Mucosa of descending colon (tissue), 3 donors: ENCODE measurements at regions not wholly inside any gene's neighbourhood (a gene's known extent, or its start where the extent isn't known, plus 50 kb on each side); places are given as distances from the start of the nearest gene placed in this dataset.

Experiments
- ATAC-seq: fragments of 200-7000 bp; cut with Tn5 transposase; one replicate; pipeline ENCODE4 v1.9.1; 2020; ENCODE audit warnings: mild to moderate bottlenecking, moderate library complexity
- DNase-seq, 3 donors: peaks; one replicate each; pipeline ENCODE4 v3.0.0-alpha.2; 2020
- H3K36me3 ChIP-seq: fragments of 200-600 bp; one replicate; pipeline ENCODE4 v1.8.0; 2021; ENCODE audit warnings: low read depth, mild to moderate bottlenecking
- H3K4me1 ChIP-seq: fragments of 200-600 bp; one replicate; pipeline ENCODE4 v1.8.0; 2021; ENCODE audit warnings: low read depth, mild to moderate bottlenecking
- H3K4me3 ChIP-seq: fragments of 200-600 bp; one replicate; pipeline ENCODE4 v1.8.0; 2021; ENCODE audit warnings: mild to moderate bottlenecking
- H3K9me3 ChIP-seq: fragments of 200-600 bp; one replicate; pipeline ENCODE4 v1.8.0; 2021; ENCODE audit warnings: mild to moderate bottlenecking
- CTCF ChIP-seq: fragments of 200-600 bp; IDR thresholded peaks from one replicate; pipeline ENCODE4 v1.8.0; 2022; ENCODE audit warnings: antibody characterized with exemption, mild to moderate bottlenecking
- intact Hi-C, 2 donors: fragments of 100-400 bp; cut with DNase I in 1 of 2; cut with micrococcal nuclease in 1 of 2; formaldehyde crosslinking; loops; one replicate each; pipeline versions ENCODE4 v1.11.0 to v1.11.1; 2022; cut with DNase I, micrococcal nuclease
- donor health status: DM: no; HTN: no; CAD: no; lungs with moderate emphysema.
- donor health status: DM: no; HTN: no; CAD: no.
- donor health status: DM: no; HTN: yes; CAD: no.

- DNase-seq: no peak
- no peaks in the 10 kb centered on the region for H3K9me3 ChIP-seq
- H3K4me1 ChIP-seq: peaks cover 5% of the 10 kb centered on the region
- TF ChIP-seq CTCF: no peak
- H3K36me3 ChIP-seq: no peaks in the 10 kb centered on the region
- intact Hi-C loops: no loop called here
- ATAC-seq: no peak
- H3K4me3 ChIP-seq: no peak overlapping the region
Observed at GRCh38 chr1:83697220-83697619, 301.7 kb downstream of the TTLL7 start.

DNA sequence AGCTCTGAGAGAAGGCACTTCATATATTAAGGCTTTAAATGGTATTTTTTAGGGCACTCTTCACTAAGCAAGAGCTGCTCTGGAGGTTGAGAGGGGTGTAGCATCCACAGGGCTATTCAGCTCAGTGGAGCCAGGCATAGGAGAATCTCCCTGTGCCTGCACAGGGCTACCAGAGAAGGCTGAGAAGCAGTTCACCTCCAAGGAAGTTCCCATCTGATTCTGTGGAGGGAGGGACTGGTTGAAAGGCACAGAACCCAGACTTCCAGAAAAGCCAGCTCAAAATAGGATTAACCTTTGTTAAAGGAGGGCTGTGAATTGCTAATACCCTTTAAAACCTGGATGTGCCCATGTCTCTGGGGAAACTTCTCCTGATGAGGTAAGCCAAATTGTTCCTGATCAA, 304.5 kb downstream of the TTLL7 start:
- intact Hi-C loops: no loop called here
- no peaks in the 10 kb centered on the region for H3K9me3 ChIP-seq
- no peak for DNase-seq
- no peak overlapping the region for H3K4me3 ChIP-seq
- no peak for ATAC-seq
- H3K36me3 ChIP-seq: no peaks in the 10 kb centered on the region
- peaks cover 5% of the 10 kb centered on the region for H3K4me1 ChIP-seq
- TF ChIP-seq CTCF: no peak

GRCh38 chr1:83693427-83694126, 305.4 kb downstream of the TTLL7 start:
- H3K36me3 ChIP-seq: no peaks in the 10 kb centered on the region
- no peak for DNase-seq
- intact Hi-C loops: no loop called here
- H3K4me3 ChIP-seq: no peak overlapping the region
- peaks cover 5% of the 10 kb centered on the region for H3K4me1 ChIP-seq
- no peaks in the 10 kb centered on the region for H3K9me3 ChIP-seq
- TF ChIP-seq CTCF: no peak
- no peak for ATAC-seq

DNA sequence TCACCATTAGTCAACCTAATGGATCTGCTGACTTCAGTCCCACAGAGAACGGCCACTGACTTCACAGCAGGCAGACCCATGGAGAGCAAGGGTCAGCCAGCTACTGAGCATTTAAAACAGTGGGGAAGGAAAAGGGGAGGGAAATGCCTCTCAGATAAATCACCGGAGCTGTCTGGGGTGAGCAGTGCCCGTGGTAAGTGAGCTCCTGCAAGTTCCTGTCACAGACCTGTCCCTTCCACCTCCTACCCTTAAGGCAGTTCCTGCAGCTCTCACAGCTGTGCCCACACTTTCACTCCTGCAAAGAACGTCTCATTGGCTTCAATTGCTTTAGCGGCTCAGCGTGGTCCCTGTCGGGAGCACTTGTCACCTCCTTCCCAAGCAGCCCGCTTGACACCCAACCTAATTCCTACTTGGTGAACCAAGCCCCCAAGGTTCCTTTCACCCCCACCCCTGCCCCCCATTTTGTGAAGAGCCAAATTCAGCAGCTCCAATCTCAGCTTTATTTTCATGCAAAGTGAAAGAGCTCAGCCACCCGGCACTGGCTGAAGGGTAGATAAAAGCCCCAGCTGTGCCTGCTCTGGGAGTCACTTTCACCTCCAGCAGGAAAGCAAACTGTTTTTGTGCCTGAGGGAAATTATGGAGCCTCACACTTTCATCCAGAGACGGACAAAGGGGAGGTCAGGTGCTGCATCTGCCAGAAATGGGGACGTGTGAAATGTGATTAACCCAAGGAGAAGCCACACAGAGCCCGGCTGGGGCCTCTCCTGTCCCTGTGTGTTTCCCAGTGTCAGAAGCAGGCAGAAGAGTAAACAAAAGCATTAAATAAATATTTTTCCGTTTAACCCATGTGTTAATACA, 306.2 kb downstream of the TTLL7 start:
- Histone ChIP-seq H3K9me3 (no peaks in the 10 kb centered on the region), H3K4me3 (no peak overlapping the region), H3K36me3 (no peaks in the 10 kb centered on the region), H3K4me1 (peaks cover 5% of the 10 kb centered on the region)
- no peak for TF ChIP-seq CTCF
- intact Hi-C loops: no loop called here
- peak; percentile 36 for ATAC-seq
- no peak for DNase-seq

- Histone ChIP-seq H3K36me3 (no peaks in the 10 kb centered on the region), H3K9me3 (no peaks in the 10 kb centered on the region), H3K4me1 (peaks cover 5% of the 10 kb centered on the region), H3K4me3 (no peak overlapping the region)
- intact Hi-C loops: no loop called here
- no peak for ATAC-seq
- no peak for TF ChIP-seq CTCF
- no peak for DNase-seq
Observed at GRCh38 chr1:83691953-83692500, 306.9 kb downstream of the TTLL7 start.
